Trophoblast cell (in vitro differentiated cells and primary cell): ENCODE measurements at regions not wholly inside any gene's neighbourhood (a gene's known extent, or its start where the extent isn't known, plus 50 kb on each side); places are given as distances from the start of the nearest gene placed in this dataset.
"Not testable (repeated sequence)": the region's sequence is repeated elsewhere in the genome, so short reads cannot be mapped to it uniquely, and the experiment has no call there.

ENCODE experiments used
- DNase-seq, 2 donors: peaks; one replicate each; pipeline ENCODE4 v3.0.0-alpha.2; 2016
- H2AFZ ChIP-seq: 2 replicates; pipeline ENCODE4 v1.6.1; 2013; ENCODE audit warnings: low read length, moderate library complexity, mild to moderate bottlenecking; ENCODE audit not compliant: insufficient read depth, poor library complexity
- H2AK5ac ChIP-seq: 2 replicates; pipeline ENCODE4 v1.6.1; 2013; ENCODE audit warnings: mild to moderate bottlenecking, low read length
- H2BK120ac ChIP-seq: 2 replicates; pipeline ENCODE4 v1.6.1; 2013; ENCODE audit warnings: low read length, mild to moderate bottlenecking, moderate library complexity; ENCODE audit not compliant: insufficient read depth, poor library complexity
- H2BK12ac ChIP-seq: 2 replicates; pipeline ENCODE4 v1.6.1; 2013; ENCODE audit warnings: mild to moderate bottlenecking, low read length, moderate library complexity
- H2BK5ac ChIP-seq: 2 replicates; pipeline ENCODE4 v1.6.1; 2013; ENCODE audit warnings: low read length, low read depth, moderate library complexity, mild to moderate bottlenecking; ENCODE audit not compliant: poor library complexity
- H3K14ac ChIP-seq: 2 replicates; pipeline ENCODE4 v1.6.1; 2013; ENCODE audit warnings: mild to moderate bottlenecking, low read length
- H3K18ac ChIP-seq: 2 replicates; pipeline ENCODE4 v1.6.1; 2013; ENCODE audit warnings: mild to moderate bottlenecking, low read length
- H3K23ac ChIP-seq: 2 replicates; pipeline ENCODE4 v1.6.1; 2013; ENCODE audit warnings: low read length
- H3K27ac ChIP-seq: 2 replicates; pipeline ENCODE4 v1.5.1; 2013; ENCODE audit warnings: low read depth, mild to moderate bottlenecking, inconsistent platforms, low read length, moderate library complexity
- H3K27me3 ChIP-seq: 2 replicates; pipeline ENCODE4 v1.6.1; 2013; ENCODE audit warnings: inconsistent platforms, mild to moderate bottlenecking, low read length, moderate library complexity; ENCODE audit not compliant: insufficient read depth
- H3K36me3 ChIP-seq, 2 experiments: 1 replicate in 1 of 2; 2 replicates in 1 of 2; pipeline ENCODE4 v1.6.1; 2013; ENCODE audit warnings: low read length in 2 of 2, mild to moderate bottlenecking in 2 of 2, moderate library complexity in 1 of 2; ENCODE audit not compliant: insufficient read depth in 2 of 2, control insufficient read depth in 1 of 2
- H3K4ac ChIP-seq: 2 replicates; pipeline ENCODE4 v1.6.1; 2013; ENCODE audit warnings: low read depth, mild to moderate bottlenecking, low read length, moderate library complexity
- H3K4me1 ChIP-seq, 2 experiments: 1 replicate in 1 of 2; 2 replicates in 1 of 2; pipeline ENCODE4 v1.6.1; 2013; ENCODE audit warnings: low read length in 2 of 2, mild to moderate bottlenecking in 2 of 2, moderate library complexity in 1 of 2; ENCODE audit not compliant: insufficient read depth in 2 of 2, control insufficient read depth in 1 of 2
- H3K4me2 ChIP-seq: 2 replicates; pipeline ENCODE4 v1.6.1; 2013; ENCODE audit warnings: inconsistent platforms, mild to moderate bottlenecking, low read length, moderate library complexity
- H3K4me3 ChIP-seq: 2 replicates; pipeline ENCODE4 v1.5.1; 2013; ENCODE audit warnings: mild to moderate bottlenecking, low read depth, low read length, inconsistent platforms
- H3K79me1 ChIP-seq: one replicate; pipeline ENCODE4 v1.6.1; 2013; ENCODE audit warnings: low read length
- H3K79me2 ChIP-seq: 2 replicates; pipeline ENCODE4 v1.6.1; 2013; ENCODE audit warnings: low read length, mild to moderate bottlenecking; ENCODE audit not compliant: control insufficient read depth, insufficient read depth, poor library complexity
- H3K9ac ChIP-seq: 2 replicates; pipeline ENCODE4 v1.6.1; 2013; ENCODE audit warnings: mild to moderate bottlenecking, low read length
- H3K9me3 ChIP-seq: 2 replicates; pipeline ENCODE4 v1.6.1; 2013; ENCODE audit warnings: low read depth, mild to moderate bottlenecking, control low read depth, inconsistent platforms, low read length; ENCODE audit not compliant: insufficient read depth
- H4K12ac ChIP-seq: 2 replicates; pipeline ENCODE4 v1.6.1; 2013; ENCODE audit warnings: low read depth, mild to moderate bottlenecking, low read length, moderate library complexity
- H4K8ac ChIP-seq: 2 replicates; pipeline ENCODE4 v1.6.1; 2013; ENCODE audit warnings: low read depth, mild to moderate bottlenecking, low read length, moderate library complexity
- H4K91ac ChIP-seq: one replicate; pipeline ENCODE4 v1.6.1; 2013; ENCODE audit warnings: low read depth, mild to moderate bottlenecking, low read length, moderate library complexity
- WGBS: extraction: QIAGEN DNeasy Blood & Tissue Kit; methylation state at CpG from one replicate; pipeline ENCODE4 v1.1.7; 2013; ENCODE audit warnings: missing lambda C conversion rate; ENCODE audit not compliant: insufficient read length, insufficient coverage; ENCODE audit errors: extremely low coverage; 5-methylcytosine and 5-hydroxymethylcytosine counted together

GRCh38 chr5:86232246-86232645 lies 385.5 kb upstream of the COX7C start:
- no peaks in the 10 kb centered on the region for H3K36me3 ChIP-seq
- no peaks in the 10 kb centered on the region for H3K79me2 ChIP-seq
- no peak overlapping the region for H3K4me3 ChIP-seq
- no peak overlapping the region for H4K91ac ChIP-seq
- H4K8ac ChIP-seq = no peak overlapping the region
- H2AFZ ChIP-seq = no peak overlapping the region
- H2BK12ac ChIP-seq = no peak overlapping the region
- H3K27me3 ChIP-seq = no peaks in the 10 kb centered on the region
- H3K23ac ChIP-seq = no peak overlapping the region
- H3K4me2 ChIP-seq = no peak overlapping the region
- no peak overlapping the region for H2AK5ac ChIP-seq
- H2BK120ac ChIP-seq = no peak overlapping the region
- H3K14ac ChIP-seq = no peak overlapping the region
- no peaks in the 10 kb centered on the region for H3K4me1 ChIP-seq
- H3K18ac ChIP-seq = no peak overlapping the region
- no peak overlapping the region for H3K4ac ChIP-seq
- no peak overlapping the region for H3K27ac ChIP-seq
- H3K9ac ChIP-seq = no peak overlapping the region
- no CpG with 5 or more reads among the region's 11 CpGs for WGBS
- no peak for DNase-seq
- no peak overlapping the region for H2BK5ac ChIP-seq
- no peaks in the 10 kb centered on the region for H3K79me1 ChIP-seq
- no peak overlapping the region for H4K12ac ChIP-seq
- H3K9me3 ChIP-seq = no peaks in the 10 kb centered on the region

- Histone ChIP-seq H2BK120ac (no peak overlapping the region), H2BK5ac (no peak overlapping the region), H3K79me2 (no peaks in the 10 kb centered on the region), H4K91ac (no peak overlapping the region), H3K4ac (no peak overlapping the region), H3K4me2 (no peak overlapping the region), H2AK5ac (no peak overlapping the region), H3K18ac (no peak overlapping the region), H3K9me3 (no peaks in the 10 kb centered on the region), H3K79me1 (no peaks in the 10 kb centered on the region), H3K4me1 (no peaks in the 10 kb centered on the region), H4K12ac (no peak overlapping the region), H3K27ac (no peak overlapping the region), H3K9ac (no peak overlapping the region), H2AFZ (no peak overlapping the region), H3K14ac (no peak overlapping the region), H3K23ac (no peak overlapping the region), H4K8ac (no peak overlapping the region), H3K27me3 (no peaks in the 10 kb centered on the region), H2BK12ac (no peak overlapping the region), H3K4me3 (no peak overlapping the region), H3K36me3 (no peaks in the 10 kb centered on the region)
- DNase-seq = no peak
- no CpG with 5 or more reads among the region's 1 CpG for WGBS
These were observed 373.6 kb upstream of the COX7C start for GRCh38 chr5:86244153-86244552.

- Histone ChIP-seq H3K27ac (no peak overlapping the region), H3K36me3 (no peaks in the 10 kb centered on the region), H3K27me3 (no peaks in the 10 kb centered on the region), H4K12ac (no peak overlapping the region), H3K79me1 (no peaks in the 10 kb centered on the region), H3K14ac (no peak overlapping the region), H3K4me1 (no peaks in the 10 kb centered on the region), H4K91ac (no peak overlapping the region), H3K4ac (no peak overlapping the region), H3K9ac (no peak overlapping the region), H2AFZ (no peak overlapping the region), H3K18ac (no peak overlapping the region), H3K4me2 (no peak overlapping the region), H3K23ac (no peak overlapping the region), H2BK5ac (no peak overlapping the region), H3K4me3 (no peak overlapping the region), H4K8ac (no peak overlapping the region), H3K9me3 (no peaks in the 10 kb centered on the region), H3K79me2 (no peaks in the 10 kb centered on the region), H2BK12ac (no peak overlapping the region), H2AK5ac (no peak overlapping the region), H2BK120ac (no peak overlapping the region)
- DNase-seq = no peak
These were observed 359.9 kb upstream of the COX7C start for GRCh38 chr5:86257871-86258270.

GRCh38 chr5:86284400-86285190 lies 333.1 kb upstream of the COX7C start:
- H4K12ac ChIP-seq, H3K4me3 ChIP-seq, H2AK5ac ChIP-seq, H2BK12ac ChIP-seq, H3K36me3 ChIP-seq, H3K23ac ChIP-seq, H3K79me2 ChIP-seq, H4K8ac ChIP-seq, H2AFZ ChIP-seq, H3K27me3 ChIP-seq, H2BK5ac ChIP-seq, H3K4me2 ChIP-seq, H3K27ac ChIP-seq, H3K18ac ChIP-seq, H3K79me1 ChIP-seq, H2BK120ac ChIP-seq, H3K14ac ChIP-seq, H3K9me3 ChIP-seq, H3K9ac ChIP-seq, H3K4me1 ChIP-seq, H4K91ac ChIP-seq, H3K4ac ChIP-seq: not testable (repeated sequence)
- WGBS = no CpG with 5 or more reads among the region's 3 CpGs
- DNase-seq = peak; percentile 1 to 2
